Activated naive CD4-positive, alpha-beta T cell treated with anti-CD3 and anti-CD28 coated beads, Interleukin-2, amount 50 U/mL, for 72 hours (primary cell): ENCODE measurements at regions not wholly inside any gene's neighbourhood (a gene's known extent, or its start where the extent isn't known, plus 50 kb on each side); places are given as distances from the start of the nearest gene placed in this dataset.

Experiments
- ATAC-seq, 2 donors: fragments of 150-1000 bp; cut with Tn5 transposase; 2 replicates each; pipeline ENCODE4 v1.10.0; 2021; ENCODE audit warnings: mild to moderate bottlenecking in 2 of 2, moderate library complexity in 2 of 2
- DNase-seq, 2 donors: peaks; one replicate each; pipeline ENCODE4 v3.0.0; 2021 to 2022; ENCODE audit warnings: low spot score in 2 of 2
- H3K27ac Mint-ChIP-seq, 2 donors: one replicate each; pipeline ENCODE4 v1.8.0; 2022; ENCODE audit warnings: mild to moderate bottlenecking in 2 of 2, mixed read lengths in 2 of 2
- H3K36me3 Mint-ChIP-seq, 2 donors: one replicate each; pipeline ENCODE4 v1.8.0; 2022; ENCODE audit warnings: mixed read lengths in 2 of 2
- H3K9me3 Mint-ChIP-seq, 2 donors: one replicate each; pipeline ENCODE4 v1.8.0; 2022; ENCODE audit warnings: mixed read lengths in 2 of 2

DNA sequence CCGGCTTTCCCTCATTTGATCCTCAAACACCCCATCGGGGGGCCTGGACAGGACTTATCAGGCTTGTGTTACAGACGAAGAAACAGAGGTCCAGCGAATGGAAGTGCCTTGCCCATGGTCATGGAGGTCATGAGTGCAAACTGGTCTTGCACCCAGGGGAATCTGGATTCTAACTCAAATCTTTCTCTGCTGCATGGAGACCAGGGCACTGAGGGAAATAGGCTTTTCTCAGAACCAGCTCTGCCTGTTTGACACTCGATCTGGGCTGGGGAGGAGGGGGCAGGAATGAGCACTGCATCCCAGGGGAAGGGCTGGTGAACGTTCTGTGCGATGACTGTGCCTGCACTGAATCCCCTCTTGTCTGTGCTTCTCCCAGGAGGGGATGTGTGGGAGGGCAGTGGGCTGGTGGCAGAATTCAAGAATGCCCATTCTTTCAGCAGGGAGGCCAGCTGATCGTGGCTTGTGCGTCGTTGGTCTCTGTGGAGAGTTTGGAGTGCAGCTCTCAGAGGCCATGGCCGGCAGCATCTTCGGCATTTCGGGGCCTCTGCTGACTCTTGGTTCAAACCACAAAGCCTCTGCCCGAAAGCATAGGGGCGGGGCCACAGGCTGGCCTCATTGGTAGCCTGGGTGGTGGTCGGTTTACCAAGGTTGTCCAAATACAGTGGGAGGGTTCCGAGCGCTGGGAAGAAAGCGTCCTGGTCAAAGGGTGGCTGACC is 171.6 kb downstream of the DDX1 start:
- ATAC-seq, result no peak
- H3K36me3 Mint-ChIP-seq, result no peaks in the 10 kb centered on the region
- H3K9me3 Mint-ChIP-seq, result no peaks in the 10 kb centered on the region

DNA sequence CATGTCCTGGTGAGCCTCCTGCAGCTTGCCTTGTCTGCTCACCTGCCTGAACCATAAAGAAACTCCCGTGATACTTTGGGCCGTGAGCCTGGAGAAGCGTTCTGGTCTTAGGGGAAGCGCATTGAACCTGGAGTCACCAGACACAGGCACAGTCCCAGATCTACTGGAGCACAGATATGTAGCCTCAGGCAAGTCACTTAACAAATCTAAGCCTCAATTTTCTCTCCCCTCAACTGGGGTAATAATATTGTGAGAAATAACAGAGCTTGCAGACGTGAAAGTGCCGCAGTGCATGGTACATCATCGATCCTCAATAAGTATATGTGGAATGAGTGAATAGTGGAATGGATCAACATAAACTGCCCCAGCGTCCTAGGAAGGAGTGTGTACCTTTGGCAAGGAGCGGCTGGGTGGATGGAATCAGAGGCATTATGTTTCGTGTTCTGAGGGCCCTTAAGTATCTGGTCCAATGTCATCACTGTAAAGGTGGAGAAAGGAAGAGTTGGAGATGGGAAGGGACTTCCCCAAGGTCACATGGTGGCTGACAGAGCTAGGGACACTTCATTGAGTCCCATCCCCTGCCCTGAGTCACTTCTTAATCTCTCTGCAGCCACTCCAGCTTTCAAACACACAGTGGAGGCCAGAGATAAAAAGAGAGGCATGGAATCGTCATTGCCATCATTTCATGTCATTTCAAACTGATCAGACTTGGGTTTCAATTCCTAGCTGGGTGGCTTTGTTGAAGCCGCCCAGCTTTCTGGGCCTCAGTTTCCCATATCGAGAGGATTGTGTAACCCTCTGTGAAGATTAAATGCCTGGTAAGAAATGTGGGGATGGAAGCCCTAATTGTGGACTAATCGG is 172.4 kb downstream of the DDX1 start:
- Mint-ChIP-seq H3K27ac (no peak overlapping the region), H3K36me3 (no peaks in the 10 kb centered on the region), H3K9me3 (no peaks in the 10 kb centered on the region)
- ATAC-seq, result no peak
- DNase-seq, result no peak

More for the DNA sequence above, 171.6 kb downstream of the DDX1 start:
- H3K27ac Mint-ChIP-seq, result no peak overlapping the region
- no peak for DNase-seq

DNA sequence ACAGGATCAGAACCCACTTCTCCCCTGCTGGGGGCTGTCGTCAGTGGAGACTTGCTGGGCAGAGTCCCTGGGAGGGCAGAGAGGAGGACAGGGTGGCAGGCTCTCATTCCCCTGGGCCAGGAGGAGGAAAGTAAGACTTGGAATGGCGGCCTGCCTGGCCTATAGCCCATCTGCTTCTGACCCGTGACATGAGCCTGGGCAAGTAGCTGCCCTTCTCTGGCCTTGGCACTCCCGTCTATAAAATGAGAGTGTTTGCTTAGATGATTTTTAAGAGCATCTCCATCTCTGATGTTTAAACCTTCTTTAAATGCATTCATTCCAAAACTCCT is 173.0 kb downstream of the DDX1 start:
- no peaks in the 10 kb centered on the region for H3K36me3 Mint-ChIP-seq
- ATAC-seq (no peak), DNase-seq (no peak)
- no peaks in the 10 kb centered on the region for H3K9me3 Mint-ChIP-seq
- H3K27ac Mint-ChIP-seq, result no peak overlapping the region

DNA sequence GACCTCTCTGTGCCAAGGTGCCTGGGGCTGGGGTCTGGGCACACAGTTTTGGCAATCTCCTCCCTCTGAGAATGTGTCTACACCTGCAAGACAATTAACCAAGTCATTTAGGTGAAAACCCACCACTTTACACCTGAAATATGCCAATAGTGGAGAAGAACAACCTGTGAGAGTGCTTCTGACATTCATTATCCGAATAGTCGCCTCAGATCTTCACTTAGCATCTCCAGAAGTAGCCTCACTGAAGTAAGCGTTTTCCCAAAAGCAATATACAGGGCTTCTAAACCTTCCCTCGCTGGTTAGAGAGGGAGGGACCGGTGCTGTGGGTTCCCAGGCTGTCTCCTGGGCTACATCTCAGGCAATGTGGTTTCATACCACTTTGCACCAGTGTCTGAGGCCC is 173.5 kb downstream of the DDX1 start:
- ATAC-seq (no peak), DNase-seq (no peak)
- H3K27ac Mint-ChIP-seq, result no peak overlapping the region
- no peaks in the 10 kb centered on the region for H3K36me3 Mint-ChIP-seq
- H3K9me3 Mint-ChIP-seq, result no peaks in the 10 kb centered on the region

DNA sequence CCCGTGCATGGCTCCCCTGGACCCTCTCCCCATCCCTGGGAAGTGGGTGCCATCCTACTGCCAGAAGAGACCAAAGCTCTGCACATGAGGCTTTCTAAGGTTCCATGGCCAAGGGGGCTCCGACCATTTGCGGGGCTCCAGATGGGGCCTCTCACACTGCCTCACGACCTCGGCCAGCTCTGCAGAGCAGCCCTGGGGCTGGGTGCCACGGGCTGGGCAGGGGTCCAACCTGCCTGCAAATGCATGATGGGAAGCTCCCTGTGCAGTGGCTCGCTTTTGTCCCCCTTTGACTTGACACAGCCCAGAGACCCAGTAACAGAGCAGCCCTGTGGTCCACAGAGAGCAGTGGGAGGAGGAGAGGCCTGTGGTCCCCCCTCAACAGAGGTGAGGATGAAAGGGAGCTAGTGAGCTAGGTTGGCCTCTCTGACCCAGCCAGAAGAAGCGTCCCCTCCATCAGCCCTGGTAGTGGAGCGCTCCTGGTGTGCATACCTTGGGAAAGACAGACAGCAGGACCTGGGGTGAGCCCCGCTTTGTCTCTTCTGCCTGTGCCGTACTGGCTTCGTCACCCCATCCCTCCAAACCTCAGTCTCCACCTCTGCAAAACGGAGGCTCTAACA is 174.1 kb downstream of the DDX1 start:
- no peaks in the 10 kb centered on the region for H3K9me3 Mint-ChIP-seq
- no peak for DNase-seq
- no peaks in the 10 kb centered on the region for H3K36me3 Mint-ChIP-seq
- no peak for ATAC-seq
- H3K27ac Mint-ChIP-seq, result no peak overlapping the region

DNA sequence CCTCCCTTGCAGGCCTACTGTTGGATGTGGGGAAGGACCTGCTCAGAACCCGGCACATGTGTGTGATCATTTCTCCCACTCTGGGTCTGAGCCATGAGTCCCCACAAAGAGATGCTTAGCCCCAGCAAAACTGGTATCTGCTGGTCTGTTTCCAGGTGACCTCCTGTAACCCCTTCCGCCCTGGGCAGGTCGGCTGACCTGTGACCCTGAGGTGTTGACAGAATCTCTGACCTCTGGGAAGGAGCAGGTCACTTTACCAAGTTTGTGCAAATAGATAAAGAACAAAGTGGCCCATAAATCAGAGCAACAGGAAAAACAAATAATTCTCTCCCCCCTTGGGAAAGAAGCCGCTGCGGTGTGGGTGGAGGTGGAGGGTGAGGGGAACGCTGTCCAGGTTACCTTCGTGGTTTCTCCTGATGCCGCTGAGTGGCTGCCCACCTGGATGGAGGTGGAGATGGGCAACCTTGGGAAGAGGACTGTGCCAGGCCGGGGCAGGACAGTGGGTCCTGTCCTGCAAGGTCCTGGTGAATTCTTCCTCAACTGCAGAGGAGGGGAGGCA is 174.0 kb upstream of the MYCN start:
- ATAC-seq (no peak), DNase-seq (no peak)
- H3K9me3 Mint-ChIP-seq, result no peaks in the 10 kb centered on the region
- no peak overlapping the region for H3K27ac Mint-ChIP-seq
- H3K36me3 Mint-ChIP-seq, result no peaks in the 10 kb centered on the region

DNA sequence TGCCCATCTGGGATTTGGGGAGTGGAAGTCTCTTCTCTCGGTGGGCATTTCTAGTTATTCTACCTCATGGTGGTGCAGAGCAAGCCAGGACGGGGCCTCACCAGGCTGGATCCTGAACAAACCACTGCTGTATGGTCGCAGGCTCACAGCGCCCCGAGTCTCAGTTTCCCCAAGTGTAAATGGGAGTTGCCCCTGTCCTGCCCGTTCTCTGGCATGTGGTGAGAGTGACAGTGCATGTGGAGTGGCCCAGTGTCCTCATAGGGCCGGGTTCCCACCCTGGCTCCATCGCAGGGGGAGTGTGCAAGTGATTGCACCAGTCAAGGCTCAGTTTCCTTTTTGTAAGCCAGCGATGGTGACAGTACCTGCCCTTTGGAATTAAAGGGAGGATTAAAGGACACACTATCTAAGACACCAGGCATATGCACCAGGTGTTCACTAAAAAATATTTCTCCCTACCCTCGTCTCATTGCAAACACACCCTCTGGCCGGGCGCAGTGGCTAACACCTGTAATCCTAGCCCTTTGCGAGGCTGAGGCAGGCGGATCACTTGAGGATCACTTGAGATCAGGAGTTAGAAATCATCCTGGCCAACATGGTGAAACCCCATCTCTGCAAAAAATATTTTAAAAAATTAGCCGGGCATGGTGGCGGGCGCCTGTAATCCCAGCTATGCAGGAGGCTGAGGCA is 173.3 kb upstream of the MYCN start:
- DNase-seq, result no peak
- Mint-ChIP-seq H3K36me3 (no peaks in the 10 kb centered on the region), H3K9me3 (no peaks in the 10 kb centered on the region), H3K27ac (no peak overlapping the region)
- ATAC-seq, result no peak

DNA sequence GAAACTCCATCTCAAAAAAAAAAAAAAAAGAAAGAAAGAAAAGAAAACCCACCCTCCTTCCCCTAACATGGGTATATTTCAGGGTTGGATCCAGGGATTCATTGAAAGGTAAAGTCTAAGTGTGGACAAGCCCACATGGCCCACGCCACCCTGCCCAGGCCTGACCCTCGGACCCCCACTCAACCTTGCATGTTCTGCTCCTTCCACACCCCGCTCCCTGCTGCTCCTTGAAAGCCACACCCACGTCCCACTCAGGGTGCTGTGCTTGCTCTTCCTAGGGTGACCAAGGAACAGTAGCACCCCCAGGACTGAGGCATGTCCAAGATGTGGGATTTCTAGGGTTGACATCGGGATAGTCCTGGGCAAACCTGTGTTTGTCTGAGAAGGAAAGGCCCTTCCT is 172.7 kb upstream of the MYCN start:
- Mint-ChIP-seq H3K36me3 (no peaks in the 10 kb centered on the region), H3K9me3 (no peaks in the 10 kb centered on the region), H3K27ac (no peak overlapping the region)
- ATAC-seq, result no peak
- no peak for DNase-seq

DNA sequence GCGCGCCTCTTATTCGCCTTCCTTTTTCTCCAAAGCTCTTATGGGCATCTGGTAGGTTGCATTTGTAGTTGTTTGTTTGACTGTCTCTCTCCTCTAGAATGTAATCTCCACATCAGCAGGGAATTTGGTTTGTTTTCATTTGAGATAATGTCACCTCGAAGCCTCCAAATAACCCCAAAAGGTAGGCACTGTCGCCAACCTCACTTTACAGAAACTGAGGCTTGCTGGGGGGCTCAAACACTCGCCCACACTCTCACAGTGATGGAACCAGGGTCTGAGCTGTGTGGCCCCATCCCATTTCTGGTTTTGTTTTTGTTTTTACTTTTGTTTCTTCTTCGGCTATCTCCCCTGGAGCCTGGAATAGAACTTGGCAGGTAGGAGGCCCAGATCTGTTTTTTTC is 172.2 kb upstream of the MYCN start:
- ATAC-seq (no peak), DNase-seq (no peak)
- Mint-ChIP-seq H3K9me3 (no peaks in the 10 kb centered on the region), H3K36me3 (no peaks in the 10 kb centered on the region), H3K27ac (no peak overlapping the region)

DNA sequence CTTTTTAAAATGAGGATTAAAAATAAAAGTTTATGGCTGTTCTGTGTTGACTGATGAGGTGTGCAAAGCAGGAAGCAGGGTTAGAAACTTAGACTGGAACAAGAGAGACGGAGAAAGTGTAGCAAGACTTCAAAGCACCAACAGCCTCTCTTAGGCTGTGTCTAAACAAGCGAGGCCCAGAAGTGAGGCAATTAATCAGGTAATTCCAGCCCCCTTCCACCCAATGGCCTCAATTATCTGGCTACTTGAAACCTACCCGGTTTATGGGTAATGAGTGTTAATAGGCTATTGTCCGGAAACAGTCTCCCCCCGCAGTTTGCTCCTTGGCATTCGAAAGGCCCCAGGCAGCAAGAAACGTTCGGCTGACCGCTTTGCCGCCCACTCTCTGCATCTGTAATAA is 171.7 kb upstream of the MYCN start:
- H3K9me3 Mint-ChIP-seq, result no peaks in the 10 kb centered on the region
- ATAC-seq (no peak), DNase-seq (no peak)
- no peak overlapping the region for H3K27ac Mint-ChIP-seq
- no peaks in the 10 kb centered on the region for H3K36me3 Mint-ChIP-seq

DNA sequence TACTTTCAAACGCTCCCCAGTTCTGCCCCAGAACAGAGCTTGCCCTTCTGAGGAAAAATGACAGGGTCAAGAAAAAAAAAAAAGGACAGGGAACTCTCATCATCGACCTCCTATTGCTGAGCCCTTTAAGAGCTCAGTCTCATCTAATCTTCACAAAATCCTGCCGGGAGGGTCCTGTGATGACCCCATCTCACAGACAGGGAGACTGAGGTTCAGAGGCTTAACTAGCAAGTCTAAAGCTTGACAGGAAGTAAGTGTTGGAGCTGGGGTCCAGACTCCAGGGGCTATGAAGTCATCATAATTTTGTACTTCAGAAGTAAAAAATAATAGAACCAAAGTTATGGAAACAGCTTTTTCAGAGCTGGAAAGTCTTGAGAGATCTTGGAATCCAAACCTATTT is 171.1 kb upstream of the MYCN start:
- ATAC-seq (no peak), DNase-seq (no peak)
- Mint-ChIP-seq H3K9me3 (no peaks in the 10 kb centered on the region), H3K27ac (no peak overlapping the region), H3K36me3 (no peaks in the 10 kb centered on the region)

DNA sequence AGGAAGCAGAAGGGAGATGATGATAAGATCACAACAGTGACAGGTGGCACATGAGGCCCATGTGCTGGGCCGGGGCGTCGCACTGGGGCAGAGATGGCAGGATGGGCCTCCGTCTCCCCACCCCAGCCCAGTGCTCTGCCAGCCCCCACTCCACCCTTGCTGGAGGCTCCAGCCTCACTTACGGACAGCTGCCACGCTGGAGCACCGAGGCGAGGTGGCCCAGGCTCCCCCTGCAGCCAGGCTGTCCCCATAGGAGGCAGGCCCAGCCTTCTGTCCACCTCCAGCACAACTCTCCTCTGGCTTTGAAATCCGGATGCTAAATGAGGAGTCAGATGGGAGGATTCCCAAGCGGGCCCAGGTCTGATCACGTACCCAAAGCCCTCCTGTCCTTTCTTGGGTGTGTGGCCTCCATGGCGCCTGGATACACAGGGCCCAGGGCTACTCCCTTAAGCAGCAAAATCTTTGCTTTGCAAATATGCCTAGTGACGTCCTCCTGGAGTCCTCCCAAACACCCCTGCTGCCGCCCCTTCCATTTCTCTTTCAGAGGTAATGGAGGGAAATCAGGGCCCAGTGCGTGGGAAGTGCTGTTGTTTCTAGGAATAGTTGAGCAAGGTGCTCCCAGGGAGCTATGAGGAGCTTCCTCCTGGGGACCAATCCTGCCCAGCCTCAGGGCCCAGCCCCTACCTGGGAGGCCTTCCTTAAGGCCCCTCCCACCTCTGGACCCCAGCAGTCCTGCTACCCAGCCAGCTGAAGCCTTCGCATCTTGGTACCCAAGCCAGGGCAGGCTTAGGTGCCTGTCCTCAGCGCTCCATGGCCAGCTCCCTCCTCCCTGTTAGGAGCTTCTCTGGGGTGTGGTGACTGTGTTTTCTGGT is 170.4 kb upstream of the MYCN start:
- no peak overlapping the region for H3K27ac Mint-ChIP-seq
- DNase-seq, result no peak
- no peaks in the 10 kb centered on the region for H3K9me3 Mint-ChIP-seq
- H3K36me3 Mint-ChIP-seq, result no peaks in the 10 kb centered on the region
- ATAC-seq, result no peak

DNA sequence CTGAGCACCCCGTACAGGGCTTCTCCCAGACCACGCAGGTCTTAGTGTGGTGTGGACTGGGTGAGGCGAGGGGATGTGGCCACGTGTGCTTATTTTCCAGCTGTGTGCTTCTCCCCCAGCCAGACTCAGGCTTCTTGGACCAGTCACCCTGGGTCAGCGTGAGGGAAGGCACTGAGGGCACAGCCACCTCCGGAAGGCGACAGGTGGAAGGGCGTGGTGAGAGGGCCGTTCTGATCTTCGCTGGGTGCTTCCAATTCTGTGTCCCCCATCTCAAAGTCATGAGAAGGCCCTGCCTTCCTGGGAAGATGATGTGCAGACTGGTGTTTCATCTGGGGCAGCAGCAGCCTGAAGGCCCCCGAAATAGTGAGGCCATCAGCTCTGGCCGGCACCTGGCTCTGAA is 169.7 kb upstream of the MYCN start:
- ATAC-seq (no peak), DNase-seq (no peak)
- Mint-ChIP-seq H3K36me3 (no peaks in the 10 kb centered on the region), H3K27ac (no peak overlapping the region), H3K9me3 (no peaks in the 10 kb centered on the region)

DNA sequence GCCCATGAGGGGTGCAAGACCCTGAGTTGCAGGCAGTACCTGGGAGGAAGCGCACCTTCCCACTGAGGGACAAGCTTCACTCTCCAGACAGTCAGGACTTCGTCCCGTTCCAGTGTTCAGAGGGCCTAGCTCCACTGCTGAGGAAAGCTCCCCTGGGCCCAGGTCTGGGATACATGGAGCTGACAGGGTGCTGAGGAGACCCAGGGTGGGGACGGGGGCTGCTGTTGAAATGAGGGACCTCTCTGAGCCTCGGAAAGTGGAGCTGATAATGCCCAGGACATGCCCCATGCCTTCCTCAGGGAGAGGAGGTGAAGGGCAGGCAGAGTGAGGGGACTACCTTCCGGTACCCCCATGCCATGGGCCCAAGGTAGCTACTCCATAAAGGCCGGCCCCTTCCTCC is 169.2 kb upstream of the MYCN start:
- no peaks in the 10 kb centered on the region for H3K36me3 Mint-ChIP-seq
- no peak for ATAC-seq
- no peaks in the 10 kb centered on the region for H3K9me3 Mint-ChIP-seq
- DNase-seq, result no peak
- H3K27ac Mint-ChIP-seq, result no peak overlapping the region

DNA sequence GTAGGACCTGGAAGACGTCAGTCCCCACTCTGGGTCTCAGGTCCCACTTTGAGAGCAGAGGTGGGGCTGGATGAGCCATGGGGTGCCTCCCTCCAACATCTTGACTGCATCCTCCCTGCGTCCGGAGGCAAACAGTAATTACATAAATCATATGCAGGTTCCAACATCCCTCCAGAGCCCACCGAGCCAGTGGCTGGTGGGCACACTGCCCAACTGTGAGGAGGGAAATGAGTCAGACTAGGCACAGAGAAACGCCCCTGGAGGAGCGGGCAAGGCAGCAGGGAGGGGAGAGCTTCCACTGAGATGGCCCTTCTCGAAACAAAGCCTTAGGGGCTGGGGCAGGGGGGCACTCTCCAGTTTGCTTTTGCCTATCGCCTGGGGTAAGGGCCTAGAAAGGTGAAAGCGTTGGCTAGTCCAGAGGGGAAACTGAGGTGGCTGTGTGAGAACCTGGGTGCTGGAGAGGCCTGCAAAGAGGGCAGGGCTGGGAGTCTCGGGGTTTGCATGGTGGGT is 168.2 kb upstream of the MYCN start:
- no peak overlapping the region for H3K27ac Mint-ChIP-seq
- no peak for ATAC-seq
- DNase-seq, result no peak
- no peaks in the 10 kb centered on the region for H3K9me3 Mint-ChIP-seq
- no peaks in the 10 kb centered on the region for H3K36me3 Mint-ChIP-seq

DNA sequence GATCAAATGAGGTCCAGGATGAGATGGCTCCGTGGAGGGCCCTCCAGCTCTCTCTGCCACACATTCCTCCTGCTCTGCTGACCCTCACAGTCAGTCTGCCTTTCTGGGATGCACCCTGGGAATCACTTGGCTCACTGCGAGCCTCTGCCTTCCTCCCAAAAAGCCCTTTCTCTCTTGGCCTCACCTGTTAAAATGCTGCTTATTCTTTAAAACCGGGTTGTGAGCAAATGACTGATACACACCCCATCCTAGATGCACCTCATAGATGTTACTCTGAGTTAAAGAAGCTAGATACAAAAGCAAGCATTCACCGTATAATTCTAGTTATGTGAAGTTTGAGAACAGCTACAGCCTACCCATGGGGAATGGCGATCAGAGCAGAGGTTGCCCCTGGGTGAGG is 167.7 kb upstream of the MYCN start:
- no peak for ATAC-seq
- DNase-seq, result no peak
- no peaks in the 10 kb centered on the region for H3K36me3 Mint-ChIP-seq
- no peaks in the 10 kb centered on the region for H3K9me3 Mint-ChIP-seq
- H3K27ac Mint-ChIP-seq, result no peak overlapping the region
